ENCODE measurements at regions not wholly inside any gene's neighbourhood (a gene's known extent, or its start where the extent isn't known, plus 50 kb on each side); places are given as distances from the start of the nearest gene placed in this dataset.

GRCh38 chr4:60326735-60327134 lies 873.4 kb upstream of the ADGRL3 start:
- no peak for TF ChIP-seq EZH2phosphoT487 (IDR thresholded peaks at IDR 0.05; ENCODE audit: insufficient read depth, low read depth)
- TF ChIP-seq EZH2 (IDR thresholded peaks at IDR 0.05; ENCODE audit: insufficient read depth, poor library complexity, severe bottlenecking): no peak

Data from GM23248 (cell line).